Suprapubic skin (tissue), 4 donors: ENCODE measurements at regions not wholly inside any gene's neighbourhood (a gene's known extent, or its start where the extent isn't known, plus 50 kb on each side); places are given as distances from the start of the nearest gene placed in this dataset.

Experiments used
- POLR2A ChIP-seq, 2 donors: fragments of 450-650 bp; IDR thresholded peaks; one replicate each; pipeline ENCODE4 v1.6.1; 2017; ENCODE audit warnings: antibody characterized with exemption in 2 of 2, mild to moderate bottlenecking in 2 of 2, moderate library complexity in 2 of 2
- POLR2AphosphoS5 ChIP-seq, 3 donors: sonication (generic); formaldehyde crosslinking; IDR thresholded peaks; one replicate each; pipeline ENCODE4 v1.6.1; 2017; ENCODE audit warnings: antibody characterized with exemption in 3 of 3

GRCh38 chr3:30107531-30107930 is 498.9 kb upstream of the TGFBR2 start:
- TF ChIP-seq POLR2A (IDR thresholded peaks at IDR 0.05) (no peak), POLR2AphosphoS5 (IDR thresholded peaks at IDR 0.05) (no peak)
